NOMO-1 treated with dmso at 0.1 percent for 144 hours (cell line): ENCODE measurements at regions not wholly inside any gene's neighbourhood (a gene's known extent, or its start where the extent isn't known, plus 50 kb on each side); places are given as distances from the start of the nearest gene placed in this dataset.
A peak's percentile ranks its signal among the peaks of the same experiment; 100 is the strongest.
"Not testable (repeated sequence)": the region's sequence is repeated elsewhere in the genome, so short reads cannot be mapped to it uniquely, and the experiment has no call there.

Source experiments
- DNase-seq: peaks from one replicate; lab custom pipeline; 2025; ENCODE audit not compliant: unreplicated experiment; lab: John Stamatoyannopoulos, UW

- not testable (repeated sequence) for DNase-seq
These were observed 308.2 kb downstream of the SPATA31A1 start for GRCh38 chr9:39663713-39664112.

- DNase-seq: not testable (repeated sequence)
These were observed 309.6 kb downstream of the SPATA31A1 start for GRCh38 chr9:39665020-39665419.

GRCh38 chr9:39674437-39675210 lies 319.2 kb downstream of the SPATA31A1 start:
- not testable (repeated sequence) for DNase-seq

GRCh38 chr9:39675211-39675553 lies 319.7 kb downstream of the SPATA31A1 start:
- not testable (repeated sequence) for DNase-seq

GRCh38 chr9:39678534-39679263 lies 323.2 kb downstream of the SPATA31A1 start:
- not testable (repeated sequence) for DNase-seq

- not testable (repeated sequence) for DNase-seq
These were observed 325.4 kb downstream of the SPATA31A1 start for GRCh38 chr9:39680694-39681401.

GRCh38 chr9:39728862-39729261 lies 373.4 kb downstream of the SPATA31A1 start:
- DNase-seq: not testable (repeated sequence)

GRCh38 chr9:39744898-39745297 lies 389.4 kb downstream of the SPATA31A1 start:
- not testable (repeated sequence) for DNase-seq

- not testable (repeated sequence) for DNase-seq
These were observed 420.1 kb downstream of the SPATA31A1 start for GRCh38 chr9:39775570-39775969.

- not testable (repeated sequence) for DNase-seq
These were observed 435.9 kb downstream of the SPATA31A1 start for GRCh38 chr9:39791356-39791755.

- DNase-seq: not testable (repeated sequence)
These were observed 442.5 kb downstream of the SPATA31A1 start for GRCh38 chr9:39797935-39798334.

- not testable (repeated sequence) for DNase-seq
These were observed 443.8 kb downstream of the SPATA31A1 start for GRCh38 chr9:39799252-39799651.

GRCh38 chr9:39802561-39802960 lies 447.1 kb downstream of the SPATA31A1 start:
- DNase-seq: not testable (repeated sequence)

- DNase-seq: peak; percentile 2
These were observed 454.1 kb downstream of the SPATA31A1 start for GRCh38 chr9:39809401-39810226.

- DNase-seq: not testable (repeated sequence)
These were observed 454.9 kb downstream of the SPATA31A1 start for GRCh38 chr9:39810401-39810800.

- not testable (repeated sequence) for DNase-seq
These were observed 456.1 kb downstream of the SPATA31A1 start for GRCh38 chr9:39811615-39812014.

- DNase-seq: not testable (repeated sequence)
These were observed 473.0 kb downstream of the SPATA31A1 start for GRCh38 chr9:39828457-39828856.
